ENCODE measurements at regions not wholly inside any gene's neighbourhood (a gene's known extent, or its start where the extent isn't known, plus 50 kb on each side); places are given as distances from the start of the nearest gene placed in this dataset.

GRCh38 chr4:66284991-66285451, 614.7 kb upstream of the EPHA5 start:
- no peak for TF ChIP-seq CTCF (conservative IDR thresholded peaks at IDR 0.05; ENCODE audit: low read length)
- TF ChIP-seq EZH2phosphoT487 (IDR thresholded peaks at IDR 0.05; ENCODE audit: borderline replicate concordance, low read depth, low read length) = no peak

Data from OCI-LY7 (cell line).